DOHH2 (cell line): ENCODE measurements at regions not wholly inside any gene's neighbourhood (a gene's known extent, or its start where the extent isn't known, plus 50 kb on each side); places are given as distances from the start of the nearest gene placed in this dataset.

Experiments used
- H3F3A ChIP-seq: fragments of 200-600 bp; sonication (generic), shearing (Covaris generic); 2 replicates; pipeline ENCODE4 v1.6.0; 2016; ENCODE audit warnings: antibody characterized with exemption, mild to moderate bottlenecking; ENCODE audit not compliant: control insufficient read depth, insufficient read depth
- H3K27ac ChIP-seq: fragments of 200-600 bp; sonication (generic); 2 replicates; pipeline ENCODE4 v1.5.1; 2014; ENCODE audit warnings: low read depth, mild to moderate bottlenecking, low read length, moderate library complexity
- H3K27me3 ChIP-seq: fragments of 200-600 bp; sonication (generic); 2 replicates; pipeline ENCODE4 v1.6.1; 2014; ENCODE audit warnings: mild to moderate bottlenecking, low read length, mixed read lengths; ENCODE audit not compliant: control insufficient read depth
- H3K36me3 ChIP-seq: fragments of 200-600 bp; sonication (generic); 2 replicates; pipeline ENCODE4 v1.6.1; 2014; ENCODE audit warnings: mild to moderate bottlenecking, low read length, moderate library complexity, mixed read lengths; ENCODE audit not compliant: control insufficient read depth
- H3K4me1 ChIP-seq: fragments of 200-600 bp; sonication (generic); 2 replicates; pipeline ENCODE4 v1.6.1; 2014; ENCODE audit warnings: mild to moderate bottlenecking, low read length, mixed read lengths; ENCODE audit not compliant: control insufficient read depth
- H3K4me2 ChIP-seq: fragments of 200-600 bp; sonication (generic); 2 replicates; pipeline ENCODE4 v1.6.0; 2014; ENCODE audit warnings: mild to moderate bottlenecking, low read length, moderate library complexity
- H3K4me3 ChIP-seq: fragments of 200-600 bp; sonication (generic); 2 replicates; pipeline ENCODE4 v1.5.1; 2014; ENCODE audit warnings: mild to moderate bottlenecking, low read length, mixed read lengths
- H3K79me2 ChIP-seq: fragments of 200-600 bp; sonication (generic); 2 replicates; pipeline ENCODE4 v1.6.1; 2014; ENCODE audit warnings: mild to moderate bottlenecking, low read length, mixed read lengths; ENCODE audit not compliant: control insufficient read depth
- H3K9me2 ChIP-seq: fragments of 200-600 bp; sonication (generic); replicated peaks from 2 replicates; pipeline ENCODE4 v1.6.1; 2014; ENCODE audit warnings: mild to moderate bottlenecking, low read length, mixed read lengths; ENCODE audit not compliant: control insufficient read depth
- H3K9me3 ChIP-seq: fragments of 200-600 bp; sonication (generic); 2 replicates; pipeline ENCODE4 v1.6.1; 2014; ENCODE audit warnings: antibody characterized with exemption, low read length, mixed read lengths; ENCODE audit not compliant: control insufficient read depth, insufficient read depth
- H4K20me1 ChIP-seq: fragments of 200-600 bp; sonication (generic); 2 replicates; pipeline ENCODE4 v1.6.0; 2014; ENCODE audit warnings: low read depth, mild to moderate bottlenecking, antibody characterized with exemption, low read length, moderate library complexity; ENCODE audit not compliant: control insufficient read depth, insufficient read depth
- CTCF ChIP-seq: fragments of 200-600 bp; sonication (generic); IDR thresholded peaks from one replicate; pipeline ENCODE4 v1.5.1; 2014; ENCODE audit warnings: antibody characterized with exemption, mild to moderate bottlenecking, low read depth, low read length; ENCODE audit not compliant: poor library complexity, severe bottlenecking
- EZH2phosphoT487 ChIP-seq: fragments of 200-600 bp; sonication (generic); IDR thresholded peaks from 2 replicates; pipeline ENCODE4 v1.6.1; 2017; ENCODE audit warnings: borderline replicate concordance, mild to moderate bottlenecking, antibody characterized with exemption, low read length, moderate library complexity, mixed read lengths

GRCh38 chr17:51443646-51444045 is 183.3 kb downstream of the UTP18 start:
- H3K9me3 ChIP-seq, result no peaks in the 10 kb centered on the region
- H3K4me1 ChIP-seq, result no peaks in the 10 kb centered on the region
- H3K4me2 ChIP-seq, result no peak overlapping the region
- no peak overlapping the region for H3K4me3 ChIP-seq
- no peaks in the 10 kb centered on the region for H3K36me3 ChIP-seq
- H3K9me2 ChIP-seq, result no peaks in the 10 kb centered on the region
- H4K20me1 ChIP-seq, result no peaks in the 10 kb centered on the region
- no peak overlapping the region for H3K27ac ChIP-seq
- no peaks in the 10 kb centered on the region for H3K79me2 ChIP-seq
- H3K27me3 ChIP-seq, result no peaks in the 10 kb centered on the region
- TF ChIP-seq CTCF (no peak), EZH2phosphoT487 (no peak)
- no peaks in the 10 kb centered on the region for H3F3A ChIP-seq

- no peaks in the 10 kb centered on the region for H3K79me2 ChIP-seq
- no peaks in the 10 kb centered on the region for H3K27me3 ChIP-seq
- H3K36me3 ChIP-seq, result no peaks in the 10 kb centered on the region
- no peak overlapping the region for H3K27ac ChIP-seq
- H3F3A ChIP-seq, result no peaks in the 10 kb centered on the region
- H3K4me3 ChIP-seq, result no peak overlapping the region
- no peaks in the 10 kb centered on the region for H3K9me2 ChIP-seq
- H3K4me2 ChIP-seq, result no peak overlapping the region
- TF ChIP-seq CTCF (no peak), EZH2phosphoT487 (no peak)
- H3K4me1 ChIP-seq, result no peaks in the 10 kb centered on the region
- H4K20me1 ChIP-seq, result no peaks in the 10 kb centered on the region
- H3K9me3 ChIP-seq, result no peaks in the 10 kb centered on the region
Observed at GRCh38 chr17:51445946-51446345, 185.6 kb downstream of the UTP18 start.

- no peak for TF ChIP-seq EZH2phosphoT487
- no peak for TF ChIP-seq CTCF
- no peaks in the 10 kb centered on the region for H3K36me3 ChIP-seq
- H3K27me3 ChIP-seq, result peaks cover 3% of the 10 kb centered on the region; the same call in 1 of the 2 replicates
- no peak overlapping the region for H3K4me2 ChIP-seq
- no peaks in the 10 kb centered on the region for H3K4me1 ChIP-seq
- H4K20me1 ChIP-seq, result no peaks in the 10 kb centered on the region
- H3F3A ChIP-seq, result no peaks in the 10 kb centered on the region
- no peaks in the 10 kb centered on the region for H3K9me3 ChIP-seq
- H3K9me2 ChIP-seq, result no peaks in the 10 kb centered on the region
- H3K79me2 ChIP-seq, result no peaks in the 10 kb centered on the region
- no peak overlapping the region for H3K4me3 ChIP-seq
- H3K27ac ChIP-seq, result no peak overlapping the region
Observed at GRCh38 chr17:51454456-51454978, 194.2 kb downstream of the UTP18 start.

GRCh38 chr17:51455211-51455610 is 194.9 kb downstream of the UTP18 start:
- Histone ChIP-seq H3K4me1 (no peaks in the 10 kb centered on the region), H3K79me2 (no peaks in the 10 kb centered on the region), H3K36me3 (no peaks in the 10 kb centered on the region), H3K4me2 (no peak overlapping the region), H3K27ac (no peak overlapping the region), H4K20me1 (no peaks in the 10 kb centered on the region), H3K27me3 (peaks cover 3% of the 10 kb centered on the region; the same call in 1 of the 2 replicates), H3K9me3 (no peaks in the 10 kb centered on the region), H3K9me2 (no peaks in the 10 kb centered on the region), H3F3A (no peaks in the 10 kb centered on the region), H3K4me3 (no peak overlapping the region)
- TF ChIP-seq EZH2phosphoT487, result no peak
